MV-4-11 (cell line): ENCODE measurements at regions not wholly inside any gene's neighbourhood (a gene's known extent, or its start where the extent isn't known, plus 50 kb on each side); places are given as distances from the start of the nearest gene placed in this dataset.

Experiments used
- DNase-seq: peaks from one replicate; lab custom pipeline; 2025; lab: John Stamatoyannopoulos, UW

- DNase-seq = no peak
Measured at GRCh38 chr13:47518530-47518929, 482.5 kb downstream of the SUCLA2 start.

DNA sequence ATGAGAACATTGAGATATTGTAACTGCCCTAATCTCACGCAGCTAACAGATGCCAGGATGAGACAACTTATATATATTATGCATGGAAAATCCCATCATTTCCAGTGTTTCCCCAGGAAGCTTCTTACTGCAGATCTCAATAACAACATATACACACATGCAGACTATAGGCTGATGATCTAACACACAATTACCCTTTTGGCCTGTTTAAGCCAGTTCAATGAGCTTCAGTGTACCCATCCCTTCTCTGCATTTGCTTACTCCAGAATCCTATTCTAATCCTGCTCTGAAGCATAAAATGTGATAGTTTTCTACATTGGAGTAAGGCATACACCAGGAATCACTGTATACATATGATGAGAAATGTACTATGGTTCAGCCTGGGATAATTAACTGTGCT is 489.4 kb downstream of the SUCLA2 start:
- DNase-seq = no peak

DNA sequence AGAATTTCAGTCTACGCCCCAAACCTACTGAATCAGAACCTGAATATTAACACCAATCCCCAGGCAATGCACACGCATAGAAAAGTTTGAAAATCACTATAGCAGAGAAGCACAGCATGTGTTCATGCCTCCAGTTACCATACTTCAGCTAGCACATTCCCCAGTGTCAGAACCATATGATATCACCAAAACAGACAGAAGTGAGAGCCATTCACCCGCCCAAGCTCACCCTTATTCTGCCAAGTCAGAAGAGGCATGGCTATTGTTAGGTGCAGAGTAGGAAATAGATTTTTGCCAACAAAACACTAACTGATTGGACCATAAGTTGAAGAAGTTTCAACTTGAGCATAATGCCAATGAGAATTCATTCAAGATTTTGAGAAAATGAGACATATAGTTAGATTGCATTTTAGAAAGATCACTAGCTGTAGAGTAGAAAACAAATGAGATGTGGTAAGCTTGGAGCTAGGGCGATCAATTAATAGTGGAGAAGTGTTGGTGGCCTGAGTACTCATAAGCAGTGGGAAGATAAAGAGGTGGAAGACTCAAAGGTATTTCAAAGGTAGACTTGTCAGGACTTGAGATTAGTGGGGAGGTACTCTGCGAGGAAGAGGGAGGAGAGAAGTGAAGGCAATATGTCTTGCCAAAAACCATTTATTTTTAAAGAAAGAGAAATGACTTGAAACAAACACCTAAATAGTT is 492.4 kb downstream of the SUCLA2 start:
- DNase-seq = no peak

- DNase-seq = no peak
Measured at GRCh38 chr13:47503475-47503874, 497.6 kb downstream of the SUCLA2 start.

DNA sequence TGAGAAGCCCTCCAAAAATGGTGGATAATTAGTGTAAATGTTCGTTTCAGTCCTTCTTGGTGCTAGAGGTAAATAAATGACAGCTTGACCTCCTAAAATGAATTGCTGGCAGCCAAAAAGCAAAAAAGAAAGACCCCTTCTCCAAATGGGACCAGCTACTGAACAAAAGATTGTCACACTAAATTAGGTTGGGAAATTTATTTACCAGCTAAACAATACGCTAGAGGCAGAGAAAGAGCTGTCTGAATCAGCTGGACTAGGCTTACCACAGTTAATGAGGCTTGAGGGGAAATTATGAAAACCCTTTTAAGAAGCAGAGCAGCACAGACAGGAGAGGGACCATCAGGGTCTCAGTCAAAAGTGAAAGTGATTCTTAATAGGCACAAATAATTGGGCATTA is 498.9 kb downstream of the SUCLA2 start:
- DNase-seq = no peak

- peak; percentile 82 for DNase-seq
Measured at GRCh38 chr13:47499358-47500150, 501.5 kb downstream of the SUCLA2 start.

DNA sequence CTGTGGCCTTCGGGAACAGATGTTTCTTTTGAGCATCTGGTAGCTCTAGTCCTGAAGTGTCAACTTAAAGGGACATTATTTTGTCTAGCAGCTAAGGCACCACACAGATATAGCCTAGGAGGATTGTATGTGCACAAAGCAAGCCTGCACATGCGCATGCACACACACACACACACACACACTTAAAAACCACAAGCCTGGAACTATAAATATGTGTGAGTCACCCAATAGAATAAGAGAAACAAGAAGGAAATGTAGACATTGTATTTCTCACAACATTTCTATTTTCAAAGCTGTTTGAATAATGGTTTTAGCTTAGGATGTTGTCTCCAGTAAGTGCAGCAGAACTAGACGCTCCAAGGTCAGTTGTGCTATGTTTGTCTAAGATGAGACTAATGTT is 516.5 kb downstream of the SUCLA2 start:
- DNase-seq = peak; percentile 87

DNA sequence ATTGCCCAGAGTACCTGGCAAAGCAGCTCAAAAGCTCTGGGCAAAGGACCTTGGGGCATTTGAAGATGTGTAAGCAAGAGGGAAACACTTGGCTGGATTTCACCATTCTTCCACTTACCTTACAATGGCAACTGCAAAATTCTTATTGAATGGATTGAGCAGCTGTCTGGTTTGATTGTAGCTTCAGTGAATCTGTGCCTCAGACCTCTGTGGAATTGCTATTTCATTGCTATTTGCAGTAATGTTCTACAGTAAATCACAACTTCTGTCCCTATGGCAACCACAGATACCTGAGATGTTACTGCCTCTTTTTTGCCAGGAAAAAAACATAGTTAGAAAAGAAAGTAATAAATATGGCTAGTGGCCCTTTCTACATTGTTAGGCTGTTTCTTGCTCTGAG is 519.5 kb downstream of the SUCLA2 start:
- DNase-seq = no peak

DNA sequence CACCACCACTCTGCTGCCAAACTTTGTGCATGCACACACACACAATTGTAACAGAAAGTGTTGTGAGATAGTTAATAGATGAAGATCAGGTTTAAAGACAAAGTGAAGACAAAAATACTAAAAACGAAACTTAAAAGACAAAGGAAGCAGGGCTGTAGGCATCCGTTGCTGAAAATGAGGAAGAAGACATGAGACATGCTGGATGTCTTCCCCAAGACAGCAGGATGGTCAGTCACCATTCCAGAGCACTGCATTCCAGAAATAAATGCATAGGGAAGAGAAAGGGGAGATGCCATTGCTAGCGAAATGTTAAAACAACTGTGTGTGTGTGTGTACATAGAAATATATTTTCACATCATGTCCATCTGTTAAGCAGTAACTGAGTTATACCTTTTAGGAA is 520.1 kb downstream of the SUCLA2 start:
- DNase-seq = peak; percentile 79

DNA sequence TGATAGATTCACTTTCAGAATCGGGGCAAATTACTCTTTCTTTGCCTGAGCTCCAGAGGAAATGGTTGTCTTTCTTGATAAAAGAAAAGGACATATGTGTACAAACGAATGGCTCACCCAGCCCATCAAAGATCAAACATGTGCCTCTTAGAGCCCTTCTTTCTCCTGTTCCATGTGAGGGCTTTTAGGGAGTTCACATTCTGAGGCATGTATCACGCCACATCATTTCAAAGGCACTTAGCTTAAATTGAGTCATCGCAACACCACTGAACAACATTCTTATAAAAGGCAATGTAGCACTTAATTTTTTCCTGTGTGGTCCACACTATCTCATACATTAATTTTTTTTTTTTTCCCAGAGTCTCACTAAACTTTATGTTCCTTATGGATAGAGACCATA is 521.0 kb downstream of the SUCLA2 start:
- no peak for DNase-seq

DNA sequence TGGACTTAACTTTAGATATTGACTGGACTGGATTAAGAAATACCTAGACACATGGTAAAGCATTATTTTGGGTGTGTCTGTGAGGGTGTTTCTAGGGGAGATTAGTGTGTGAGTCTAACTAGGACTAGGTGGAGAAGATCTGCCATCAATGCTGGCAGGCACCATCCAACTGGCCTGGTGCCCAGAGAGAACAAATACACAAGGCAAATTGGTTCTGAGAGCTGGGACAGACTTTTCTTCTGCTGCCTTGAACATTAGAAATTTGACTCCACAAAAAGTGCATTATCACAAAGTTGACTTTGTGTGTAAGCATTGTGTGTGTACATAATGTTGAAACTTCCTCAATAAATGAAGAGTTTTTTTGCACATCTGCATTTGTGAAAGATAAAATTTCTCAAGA is 522.1 kb downstream of the SUCLA2 start:
- DNase-seq = no peak

DNA sequence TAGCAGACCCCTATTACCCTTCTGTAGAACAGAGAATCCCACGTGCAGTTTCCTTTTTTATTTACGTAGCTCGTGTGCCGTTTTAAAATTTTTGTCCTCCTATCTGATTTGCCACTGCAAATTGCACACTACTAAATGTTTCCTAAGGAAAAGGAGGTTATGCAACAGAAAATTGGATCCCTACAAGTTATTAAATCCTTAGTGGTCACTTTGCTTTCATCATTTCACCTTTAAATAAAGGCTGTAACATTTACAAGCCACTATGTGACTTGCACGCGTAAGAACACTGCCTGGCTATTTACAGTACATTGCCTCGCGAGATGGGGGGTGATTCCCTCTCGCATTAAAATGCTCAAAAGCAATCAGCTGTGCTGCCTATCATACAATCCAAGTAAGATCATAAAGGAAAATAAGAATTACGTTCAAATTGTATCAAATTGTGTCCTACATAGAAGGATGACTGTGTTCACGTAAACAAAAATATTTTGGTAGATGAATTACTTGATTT is 525.6 kb downstream of the SUCLA2 start:
- DNase-seq = no peak

DNA sequence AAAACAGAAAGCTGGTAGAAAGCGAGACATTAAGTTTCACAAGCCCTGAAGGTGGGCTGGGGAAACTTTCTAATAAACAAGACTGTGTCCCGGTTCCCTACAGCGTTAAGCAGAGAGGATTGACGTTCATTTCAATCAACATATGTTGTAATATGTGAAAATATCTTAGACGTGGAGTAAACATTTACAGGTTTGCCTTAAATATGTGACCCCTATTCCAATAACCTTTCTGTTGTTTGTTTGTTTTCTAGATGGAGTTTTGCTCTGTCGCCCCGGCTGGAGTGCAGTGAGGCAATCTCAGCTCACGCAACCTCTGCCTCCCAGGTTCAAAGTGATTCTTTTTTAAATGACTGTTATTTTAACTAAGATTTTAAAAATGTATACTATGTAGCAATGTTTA is 526.2 kb downstream of the SUCLA2 start:
- DNase-seq = no peak

DNA sequence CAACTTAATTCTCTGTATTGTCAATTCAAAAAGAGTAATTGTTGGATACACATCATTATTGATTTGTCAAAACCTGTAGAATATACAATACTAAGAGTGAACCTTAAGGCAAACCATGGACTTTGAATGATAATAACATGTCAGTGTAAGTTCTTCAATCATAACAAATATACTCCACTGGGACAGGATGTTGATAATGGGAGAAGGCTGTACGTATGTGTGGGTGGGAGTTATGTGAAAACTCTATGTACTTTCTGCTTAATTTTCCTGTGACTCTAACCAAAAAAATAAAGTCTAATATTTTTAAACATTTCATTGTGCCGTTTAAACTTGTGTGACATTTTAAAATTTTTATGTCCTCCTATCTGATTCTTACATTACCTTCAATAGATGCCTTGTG is 526.7 kb downstream of the SUCLA2 start:
- DNase-seq = no peak

DNA sequence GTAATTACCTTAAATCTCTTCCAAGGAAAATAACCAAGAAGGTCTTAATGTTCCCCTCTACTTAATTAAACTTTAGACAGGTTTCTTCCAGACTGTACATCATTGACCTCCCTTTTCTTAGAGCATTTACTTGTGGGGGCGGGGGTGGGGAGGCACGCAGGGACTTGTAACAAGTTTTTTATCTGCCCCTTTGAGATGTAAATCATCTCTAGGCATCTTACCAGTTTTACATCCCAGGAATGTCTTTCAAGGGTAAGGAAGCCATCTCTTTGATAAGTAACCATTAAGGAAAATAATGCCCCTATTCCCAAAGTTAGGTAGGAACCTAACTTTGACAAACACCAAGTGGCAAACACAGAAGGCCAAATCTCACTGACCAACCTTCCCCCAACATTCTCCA is 528.6 kb downstream of the SUCLA2 start:
- no peak for DNase-seq

DNA sequence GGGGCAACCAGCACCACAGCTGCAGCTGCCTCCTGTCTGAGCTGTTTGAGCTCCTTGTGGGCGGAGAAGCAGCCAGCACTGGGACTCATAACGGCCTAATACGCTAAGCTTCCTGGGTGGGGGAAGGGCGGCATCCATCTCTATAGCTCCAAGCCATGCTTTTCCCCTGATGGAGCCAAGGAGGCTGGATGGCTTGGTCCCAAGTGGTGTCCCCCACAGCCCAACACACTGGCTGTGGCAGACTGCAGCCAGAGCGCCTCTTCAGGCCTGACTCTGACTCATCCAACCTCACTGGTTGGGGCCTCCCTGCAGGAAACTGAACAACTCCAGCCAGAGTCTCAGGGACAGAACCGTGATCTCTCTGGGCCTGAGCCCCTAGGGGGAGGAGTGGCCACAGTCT is 537.3 kb downstream of the SUCLA2 start:
- DNase-seq = peak; percentile 15

- DNase-seq = no peak
Measured at GRCh38 chr13:47463002-47463401, 538.1 kb downstream of the SUCLA2 start.

GRCh38 chr13:47461816-47462215 is 539.3 kb downstream of the SUCLA2 start:
- DNase-seq = no peak

DNA sequence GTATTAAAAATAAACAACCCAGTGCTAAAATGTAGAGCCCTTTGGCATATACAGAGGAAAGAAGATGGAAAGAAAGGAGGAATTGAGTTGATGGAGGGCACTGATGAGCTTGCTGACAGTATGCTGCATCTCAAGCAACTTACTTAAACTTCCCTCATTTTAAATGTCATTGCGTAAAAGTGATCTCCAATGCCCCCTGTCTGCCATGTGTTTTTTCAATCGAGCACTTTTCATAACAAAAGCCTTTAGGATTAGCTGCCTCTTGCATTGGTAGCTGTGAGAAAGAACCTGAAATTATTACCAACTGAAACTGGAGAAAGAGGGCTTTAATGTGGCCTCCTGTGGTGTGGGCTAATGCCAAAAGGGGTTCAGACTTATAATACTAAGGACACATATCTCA is 541.6 kb downstream of the SUCLA2 start:
- peak; percentile 58 for DNase-seq

DNA sequence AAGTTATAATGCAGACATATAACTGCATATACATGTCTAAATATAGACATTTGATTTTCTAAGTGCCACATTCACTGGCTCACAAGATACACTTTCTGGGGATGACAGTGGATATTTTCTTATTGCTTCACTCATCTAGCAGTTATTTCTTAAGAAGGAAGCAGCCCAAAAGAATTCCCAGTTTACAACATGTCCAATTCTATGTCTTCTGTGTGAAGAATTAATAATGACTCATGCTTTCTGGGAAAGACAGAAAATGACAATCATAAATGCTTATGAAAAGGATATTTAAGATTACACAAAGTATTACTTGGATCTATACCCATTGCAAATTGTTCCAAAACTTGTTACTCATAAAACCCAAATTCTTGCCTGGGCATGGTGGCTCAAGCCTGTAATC is 543.4 kb downstream of the SUCLA2 start:
- no peak for DNase-seq

DNA sequence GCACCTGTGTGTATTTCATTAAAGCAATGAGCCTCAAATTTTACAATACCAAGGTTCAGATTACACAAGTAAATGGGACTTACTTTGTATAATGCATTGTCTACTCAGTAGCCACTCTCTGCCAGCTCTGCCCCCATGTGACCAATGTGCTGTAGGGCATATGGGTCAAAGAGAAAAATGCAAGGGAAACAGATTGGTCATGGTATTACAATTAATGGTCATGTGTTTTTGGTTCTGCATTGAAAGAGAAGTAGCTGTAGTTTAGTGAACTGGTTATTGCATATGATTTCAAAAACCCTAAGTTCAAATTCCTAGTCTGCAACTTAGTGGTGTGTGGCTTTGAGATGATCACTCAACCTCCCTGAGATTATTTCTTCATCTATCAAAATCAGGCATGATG is 545.4 kb downstream of the SUCLA2 start:
- peak; percentile 7 for DNase-seq

DNA sequence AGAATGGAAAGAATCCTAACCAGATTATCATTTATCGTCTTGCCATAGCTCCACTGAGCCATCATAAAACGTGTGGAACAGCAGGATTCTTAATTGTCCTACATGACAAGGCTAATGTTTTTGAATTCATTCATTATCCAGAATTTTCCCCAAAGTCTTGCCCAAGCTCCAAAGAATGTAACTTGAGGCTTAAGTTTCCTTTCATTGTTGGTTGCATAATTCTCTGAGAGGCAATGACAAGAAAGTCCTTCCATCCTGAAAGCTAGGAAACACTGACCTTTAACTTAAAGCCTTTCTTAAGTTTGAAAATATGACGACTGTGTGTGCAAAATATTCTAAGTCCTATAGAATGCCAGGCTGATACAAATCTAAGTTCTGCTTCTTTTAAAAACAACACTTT is 546.1 kb downstream of the SUCLA2 start:
- DNase-seq = no peak

- no peak for DNase-seq
Measured at GRCh38 chr13:47437406-47437805, 540.6 kb upstream of the HTR2A start.
